ENCODE measurements at regions not wholly inside any gene's neighbourhood (a gene's known extent, or its start where the extent isn't known, plus 50 kb on each side); places are given as distances from the start of the nearest gene placed in this dataset.

DNA sequence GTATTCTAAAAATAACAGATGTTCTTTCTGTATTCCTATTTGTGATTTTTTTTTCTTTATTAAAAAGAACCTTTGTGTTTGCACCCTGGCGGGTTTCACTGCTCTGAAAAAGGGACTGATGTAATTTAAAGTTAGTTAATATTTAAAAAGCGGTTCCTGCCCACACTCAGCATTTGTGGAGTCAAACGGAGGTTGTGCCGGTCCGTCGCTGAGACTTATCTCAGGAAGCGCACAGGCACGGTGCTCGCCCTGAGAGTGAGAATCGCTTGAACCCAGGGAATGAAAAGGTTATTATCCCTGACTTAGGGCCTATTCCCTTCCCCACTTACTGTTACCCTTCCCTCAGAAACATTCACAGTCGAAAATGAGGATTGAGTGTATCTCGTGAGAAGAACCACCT lies 366.7 kb downstream of the THBS2 start:
- 70% methylated on average over 12 of the region's 12 CpGs for WGBS (ENCODE audit: low lambda C conversion rate)
- no peaks in the 10 kb centered on the region for H3K36me3 ChIP-seq (replicated peaks in 1 of 2; ENCODE audit: control insufficient read depth in 1 of 2, insufficient read depth in 2 of 2, low read length in 1 of 2)

DNA sequence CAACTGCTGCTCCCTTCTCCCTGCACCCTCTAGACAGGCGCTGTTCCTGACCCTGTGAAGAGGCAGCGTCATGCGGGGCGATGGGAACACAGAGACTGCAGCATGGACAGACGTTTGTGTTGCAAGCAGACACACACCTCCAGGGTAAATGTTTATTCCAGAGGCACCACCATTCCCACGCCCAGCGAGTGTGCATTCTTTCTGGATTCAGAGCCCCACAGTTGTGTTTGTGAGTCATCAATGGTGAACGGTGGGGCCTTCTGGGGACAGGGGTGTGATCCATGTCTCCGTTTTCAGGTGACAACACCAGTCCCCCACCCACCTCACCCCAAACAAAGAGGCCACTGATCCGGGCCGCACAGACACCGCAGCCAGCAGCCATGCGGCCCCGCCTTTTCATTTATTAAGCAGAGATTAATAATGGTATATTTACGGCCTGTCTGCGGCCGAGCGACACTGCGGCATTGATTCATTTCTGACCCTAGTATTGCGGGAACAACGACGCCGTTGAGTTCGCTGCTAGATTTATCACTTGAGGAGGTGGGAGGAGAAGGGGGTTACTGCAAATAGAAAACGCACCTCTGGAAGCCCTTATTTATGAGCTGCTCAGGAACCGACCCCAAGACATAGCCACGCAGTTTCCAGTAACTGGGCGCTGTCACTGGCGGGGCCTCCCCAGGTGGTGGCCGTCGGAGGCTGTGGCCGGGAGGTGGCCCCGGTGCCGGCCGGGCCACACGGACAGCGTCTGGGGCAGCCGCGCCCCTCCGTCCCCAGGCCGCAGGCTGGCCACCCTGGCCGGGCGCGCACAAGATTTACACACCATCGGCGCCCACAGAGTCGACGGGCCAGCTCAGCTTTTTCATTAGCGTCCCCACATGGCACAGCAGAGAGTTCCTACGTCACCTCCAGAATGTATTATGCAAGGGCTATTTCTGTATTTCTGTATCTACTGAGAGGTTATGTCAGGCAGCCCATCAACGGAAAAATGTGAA lies 367.6 kb downstream of the THBS2 start:
- no peaks in the 10 kb centered on the region for H3K36me3 ChIP-seq (replicated peaks in 1 of 2; ENCODE audit: control insufficient read depth in 1 of 2, insufficient read depth in 2 of 2, low read length in 1 of 2)
- no peaks in the 10 kb centered on the region for H3F3A ChIP-seq (replicated peaks; ENCODE audit: insufficient read depth)
- WGBS (ENCODE audit: low lambda C conversion rate), result 74% methylated on average over 31 of the region's 51 CpGs
- no peak overlapping the region for H3K4me3 ChIP-seq (ENCODE audit: low read depth in 2 of 2, low read length in 1 of 2)
- H3K9ac ChIP-seq, result no peak overlapping the region
- POLR2A ChIA-PET, result no interaction called here
- no peaks in the 10 kb centered on the region for H3K27me3 ChIP-seq (ENCODE audit: insufficient read depth)
- H3K79me2 ChIP-seq (ENCODE audit: insufficient read depth), result no peaks in the 10 kb centered on the region
- peaks cover 0 to 3% of the 10 kb centered on the region in 2 experiments; a peak in 1 of 4 replicates for H3K4me1 ChIP-seq (ENCODE audit: control insufficient read depth in 1 of 2, insufficient read depth in 2 of 2, low read depth in 1 of 2, low read length in 1 of 2)
- H3K27ac ChIP-seq (ENCODE audit: low read depth in 2 of 2, low read length in 1 of 2), result no peak overlapping the region
- H3K9me3 ChIP-seq, result no peaks in the 10 kb centered on the region
- no peaks in the 10 kb centered on the region for H3K9me2 ChIP-seq
- no peak overlapping the region for H3K4me2 ChIP-seq
- no peaks in the 10 kb centered on the region for H4K20me1 ChIP-seq (ENCODE audit: insufficient read depth)
- H2AFZ ChIP-seq (ENCODE audit: low read depth), result no peak overlapping the region
- TF ChIP-seq MXI1 (IDR thresholded peaks at IDR 0.05; ENCODE audit: low read depth, low read length) (no peak), RXRA (IDR thresholded peaks at IDR 0.05; ENCODE audit: borderline replicate concordance, low read depth) (no peak), SMC3 (IDR thresholded peaks at IDR 0.05; ENCODE audit: low read depth, low read length) (no peak), TEAD4 (IDR thresholded peaks at IDR 0.05; ENCODE audit: borderline replicate concordance, insufficient read depth) (no peak)
- TF ChIP-seq, protein P1, sequence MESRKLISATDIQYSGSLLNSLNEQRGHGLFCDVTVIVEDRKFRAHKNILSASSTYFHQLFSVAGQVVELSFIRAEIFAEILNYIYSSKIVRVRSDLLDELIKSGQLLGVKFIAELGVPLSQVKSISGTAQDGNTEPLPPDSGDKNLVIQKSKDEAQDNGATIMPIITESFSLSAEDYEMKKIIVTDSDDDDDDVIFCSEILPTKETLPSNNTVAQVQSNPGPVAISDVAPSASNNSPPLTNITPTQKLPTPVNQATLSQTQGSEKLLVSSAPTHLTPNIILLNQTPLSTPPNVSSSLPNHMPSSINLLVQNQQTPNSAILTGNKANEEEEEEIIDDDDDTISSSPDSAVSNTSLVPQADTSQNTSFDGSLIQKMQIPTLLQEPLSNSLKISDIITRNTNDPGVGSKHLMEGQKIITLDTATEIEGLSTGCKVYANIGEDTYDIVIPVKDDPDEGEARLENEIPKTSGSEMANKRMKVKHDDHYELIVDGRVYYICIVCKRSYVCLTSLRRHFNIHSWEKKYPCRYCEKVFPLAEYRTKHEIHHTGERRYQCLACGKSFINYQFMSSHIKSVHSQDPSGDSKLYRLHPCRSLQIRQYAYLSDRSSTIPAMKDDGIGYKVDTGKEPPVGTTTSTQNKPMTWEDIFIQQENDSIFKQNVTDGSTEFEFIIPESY (IDR thresholded peaks at IDR 0.05; ENCODE audit: borderline replicate concordance, low read depth), result no peak
- no peak for DNase-seq
- CTCF ChIA-PET, result interaction anchor here (0.7 to 2.5 kb wide), 6 partner anchors 9 to 553 kb away, joined by 3 to 9 read pairs (median 4); no protein-coding TSS in a partner anchor

More for the DNA sequence above, 366.7 kb downstream of the THBS2 start:
- H3K4me2 ChIP-seq, result no peak overlapping the region
- no peak overlapping the region for H3K4me3 ChIP-seq (ENCODE audit: low read depth in 2 of 2, low read length in 1 of 2)
- no peaks in the 10 kb centered on the region for H3K9me2 ChIP-seq
- no peak overlapping the region for H2AFZ ChIP-seq (ENCODE audit: low read depth)
- no peaks in the 10 kb centered on the region for H4K20me1 ChIP-seq (ENCODE audit: insufficient read depth)
- no peak overlapping the region for H3K9ac ChIP-seq
- no peaks in the 10 kb centered on the region for H3K27me3 ChIP-seq (ENCODE audit: insufficient read depth)
- H3K9me3 ChIP-seq, result no peaks in the 10 kb centered on the region
- no peak for DNase-seq
- ChIA-PET POLR2A (no interaction called here), CTCF (interaction anchor here (2.5 to 5.6 kb wide), 2 partner anchors 270 to 517 kb away, joined by 9 to 30 read pairs; no protein-coding TSS in a partner anchor)
- TF ChIP-seq TCF12 (IDR thresholded peaks at IDR 0.05) (no peak), TAF1 (IDR thresholded peaks at IDR 0.05; ENCODE audit: borderline replicate concordance, low read depth, low read length) (no peak), CHD2 (IDR thresholded peaks at IDR 0.05; ENCODE audit: low read length, partially characterized antibody) (no peak), NRF1 (IDR thresholded peaks at IDR 0.05; ENCODE audit: low read depth, low read length) (no peak), GABPA (IDR thresholded peaks at IDR 0.05; ENCODE audit: low read depth) (no peak), JUND (IDR thresholded peaks at IDR 0.05) (no peak), MXI1 (IDR thresholded peaks at IDR 0.05; ENCODE audit: low read depth, low read length) (no peak)
- H3F3A ChIP-seq (replicated peaks; ENCODE audit: insufficient read depth), result no peaks in the 10 kb centered on the region
- no peak overlapping the region for H3K27ac ChIP-seq (ENCODE audit: low read depth in 2 of 2, low read length in 1 of 2)
- H3K79me2 ChIP-seq (ENCODE audit: insufficient read depth), result no peaks in the 10 kb centered on the region
- H3K4me1 ChIP-seq (ENCODE audit: control insufficient read depth in 1 of 2, insufficient read depth in 2 of 2, low read depth in 1 of 2, low read length in 1 of 2), result peaks cover 0 to 3% of the 10 kb centered on the region in 2 experiments; a peak in 1 of 4 replicates
